GM19328 (cell line): ENCODE measurements at regions not wholly inside any gene's neighbourhood (a gene's known extent, or its start where the extent isn't known, plus 50 kb on each side); places are given as distances from the start of the nearest gene placed in this dataset.

Experiments
- ATAC-seq: cut with Tn5 transposase; IDR thresholded peaks from one replicate; pipeline ENCODE4 v1.9.1; 2021; ENCODE audit warnings: mild to moderate bottlenecking, moderate library complexity; ENCODE audit not compliant: unreplicated experiment

GRCh38 chr1:29639156-29639736, 402.9 kb downstream of the PTPRU start:
- no peak for ATAC-seq

- no peak for ATAC-seq
Observed at GRCh38 chr1:29638281-29638680, 402.0 kb downstream of the PTPRU start.

GRCh38 chr1:29636936-29637335, 400.6 kb downstream of the PTPRU start:
- no peak for ATAC-seq

GRCh38 chr1:29635501-29636263, 399.4 kb downstream of the PTPRU start:
- ATAC-seq, result no peak

- no peak for ATAC-seq
Observed at GRCh38 chr1:29634746-29635335, 398.5 kb downstream of the PTPRU start.

- no peak for ATAC-seq
Observed at GRCh38 chr1:29634324-29634723, 398.0 kb downstream of the PTPRU start.

GRCh38 chr1:29633771-29634170, 397.4 kb downstream of the PTPRU start:
- ATAC-seq, result no peak

GRCh38 chr1:29632806-29633615, 396.7 kb downstream of the PTPRU start:
- no peak for ATAC-seq

- no peak for ATAC-seq
Observed at GRCh38 chr1:29631836-29632805, 395.8 kb downstream of the PTPRU start.

GRCh38 chr1:29631361-29631760, 395.0 kb downstream of the PTPRU start:
- ATAC-seq, result no peak

GRCh38 chr1:29630756-29631155, 394.4 kb downstream of the PTPRU start:
- ATAC-seq, result no peak

- ATAC-seq, result no peak
Observed at GRCh38 chr1:29629814-29630516, 393.6 kb downstream of the PTPRU start.

- ATAC-seq, result no peak
Observed at GRCh38 chr1:29629401-29629800, 393.1 kb downstream of the PTPRU start.

GRCh38 chr1:29628190-29628589, 391.9 kb downstream of the PTPRU start:
- no peak for ATAC-seq

- ATAC-seq, result no peak
Observed at GRCh38 chr1:29626726-29627125, 390.4 kb downstream of the PTPRU start.

GRCh38 chr1:29626066-29626465, 389.7 kb downstream of the PTPRU start:
- no peak for ATAC-seq

GRCh38 chr1:29625084-29625420, 388.7 kb downstream of the PTPRU start:
- ATAC-seq, result no peak

- ATAC-seq, result no peak
Observed at GRCh38 chr1:29624320-29625083, 388.2 kb downstream of the PTPRU start.

GRCh38 chr1:29623501-29623900, 387.2 kb downstream of the PTPRU start:
- ATAC-seq, result no peak
